A549 (cell line): ENCODE measurements at regions not wholly inside any gene's neighbourhood (a gene's known extent, or its start where the extent isn't known, plus 50 kb on each side); places are given as distances from the start of the nearest gene placed in this dataset.

Source experiments
- ATAC-seq, 2 experiments: fragments of 200-7000 bp in 1 of 2; fragments of >200 bp in 1 of 2; cut with Nextera tagmentation in 1 of 2; cut with Tn5 transposase in 1 of 2; 3 replicates each; pipeline versions ENCODE4 v1.8.0 to v1.9.1; 2018 to 2020; ENCODE audit warnings: mild to moderate bottlenecking in 1 of 2, moderate library complexity in 1 of 2
- CTCF ChIA-PET: fragments of 300-600 bp; sonication (Branson Sonifier 250); formaldehyde crosslinking; extraction: SDS; loops from one replicate; lab custom pipeline; 2021; ENCODE audit warnings: antibody characterized with exemption, inconsistent platforms; lab: Yijun Ruan, JAX
- POLR2A ChIA-PET: fragments of 350-600 bp; formaldehyde crosslinking; extraction: SDS; loops from one replicate; lab custom pipeline; 2021; ENCODE audit warnings: antibody characterized with exemption, inconsistent platforms; lab: Yijun Ruan, JAX
- DNase-seq, 2 experiments: peaks; one replicate each; pipeline versions ENCODE4 v3.0.0 to v3.0.0-alpha.2; 2011 to 2016; ENCODE audit warnings: low read depth in 1 of 2, low spot score in 1 of 2
- FAIRE-seq: peaks from 2 replicates; lab custom pipeline; 2011; peaks lifted over from hg19 to GRCh38; lab: Jason Lieb, UNC
- H3K27ac ChIP-seq, 2 experiments: fragments of >200 bp; sonication (Bioruptor Twin); formaldehyde crosslinking; 3 replicates each; pipeline ENCODE4 v1.5.1; 2016 to 2017
- H3K4me1 ChIP-seq: fragments of >200 bp; sonication (Bioruptor Twin); formaldehyde crosslinking; 3 replicates; pipeline ENCODE4 v1.6.1; 2016
- H3K4me2 ChIP-seq: fragments of >200 bp; sonication (Bioruptor Twin); formaldehyde crosslinking; 3 replicates; pipeline ENCODE4 v1.6.1; 2016
- H3K4me3 ChIP-seq: fragments of >200 bp; sonication (Bioruptor Twin); formaldehyde crosslinking; 3 replicates; pipeline ENCODE4 v1.5.1; 2016
- H3K9me3 ChIP-seq: fragments of >200 bp; sonication (Bioruptor Twin); formaldehyde crosslinking; 3 replicates; pipeline ENCODE4 v1.6.1; 2016
- BCL3 ChIP-seq: fragments of >200 bp; sonication (Bioruptor Twin); formaldehyde crosslinking; IDR thresholded peaks from 3 replicates; pipeline ENCODE4 v1.6.1; 2016
- BHLHE40 ChIP-seq: IDR thresholded peaks from 2 replicates; pipeline ENCODE4 v1.6.1; 2012; ENCODE audit warnings: low read depth, low read length, inconsistent platforms
- CBX2 ChIP-seq: fragments of 200-600 bp; sonication (generic); IDR thresholded peaks from 2 replicates; pipeline ENCODE4 v1.6.1; 2016; ENCODE audit warnings: low read depth, mild to moderate bottlenecking, borderline replicate concordance
- CEBPB ChIP-seq, 2 experiments: fragments of >200 bp in 1 of 2; sonication (Bioruptor Twin) in 1 of 2; formaldehyde crosslinking in 1 of 2; IDR thresholded peaks; 2 replicates each; pipeline ENCODE4 v1.6.1; 2012 to 2016
- CHD2 ChIP-seq: fragments of 150-350 bp; IDR thresholded peaks from 2 replicates; pipeline ENCODE4 v1.6.1; 2014; ENCODE audit warnings: low read length; ENCODE audit not compliant: partially characterized antibody
- EHMT2 ChIP-seq: fragments of 200-600 bp; sonication (generic); IDR thresholded peaks from 2 replicates; pipeline ENCODE4 v1.6.1; 2016; ENCODE audit warnings: antibody characterized with exemption, low read depth, mild to moderate bottlenecking, moderate library complexity
- EP300 ChIP-seq, 2 experiments: fragments of >200 bp; sonication (Bioruptor Twin); formaldehyde crosslinking; IDR thresholded peaks; 2 replicates in 1 of 2; 3 replicates in 1 of 2; pipeline ENCODE4 v1.6.1; 2016 to 2017
- FOXS1 ChIP-seq: fragments of 250-450 bp; sonication (Bioruptor Pico); IDR thresholded peaks from 2 replicates; pipeline ENCODE4 v1.5.0; 2020; ENCODE audit warnings: mild to moderate bottlenecking, moderate library complexity
- GATA3 ChIP-seq: IDR thresholded peaks from 2 replicates; pipeline ENCODE4 v1.6.1; 2012; ENCODE audit warnings: borderline replicate concordance
- HDAC2 ChIP-seq: fragments of 200-600 bp; sonication (generic); IDR thresholded peaks from 2 replicates; pipeline ENCODE4 v1.6.1; 2016
- HES2 ChIP-seq: fragments of >200 bp; sonication (Bioruptor Twin); formaldehyde crosslinking; IDR thresholded peaks from 2 replicates; pipeline ENCODE4 v1.6.1; 2016
- HMGXB4 ChIP-seq: fragments of 250-450 bp; sonication (Bioruptor Pico); IDR thresholded peaks from 2 replicates; pipeline ENCODE4 v1.5.0; 2021; ENCODE audit warnings: mild to moderate bottlenecking, moderate library complexity, borderline replicate concordance
- HOXB13 ChIP-seq: fragments of 250-450 bp; sonication (Bioruptor Pico); IDR thresholded peaks from 2 replicates; pipeline ENCODE4 v1.5.0; 2020; ENCODE audit warnings: low read depth, mild to moderate bottlenecking, moderate library complexity
- MAFK ChIP-seq: fragments of 450-650 bp; IDR thresholded peaks from 2 replicates; pipeline ENCODE4 v1.6.1; 2014; ENCODE audit not compliant: partially characterized antibody
- MAZ ChIP-seq: fragments of 150-350 bp; IDR thresholded peaks from 2 replicates; pipeline ENCODE4 v1.6.1; 2014; ENCODE audit warnings: antibody characterized with exemption, low read depth, low read length, borderline replicate concordance
- NPAS2 ChIP-seq: fragments of 250-450 bp; sonication (Bioruptor Pico); IDR thresholded peaks from 2 replicates; pipeline ENCODE4 v1.8.0; 2022; ENCODE audit warnings: mild to moderate bottlenecking, moderate library complexity, borderline replicate concordance
- RNF2 ChIP-seq: fragments of 200-600 bp; sonication (generic); IDR thresholded peaks from 2 replicates; pipeline ENCODE4 v1.6.1; 2016; ENCODE audit warnings: low read depth, mild to moderate bottlenecking, antibody characterized with exemption, moderate library complexity, borderline replicate concordance
- SMC3 ChIP-seq: fragments of >200 bp; sonication (Bioruptor Twin); formaldehyde crosslinking; IDR thresholded peaks from 3 replicates; pipeline ENCODE4 v1.6.1; 2018; ENCODE audit warnings: inconsistent platforms
- ZC3H11A ChIP-seq: fragments of 450-650 bp; IDR thresholded peaks from 2 replicates; pipeline ENCODE4 v1.6.1; 2014; ENCODE audit warnings: antibody characterized with exemption, mild to moderate bottlenecking
- ZSCAN20 ChIP-seq: fragments of 250-450 bp; sonication (Bioruptor Pico); IDR thresholded peaks from 2 replicates; pipeline ENCODE4 v1.8.0; 2022; ENCODE audit warnings: mild to moderate bottlenecking, moderate library complexity
- WGBS: methylation state at CpG from one replicate; pipeline ENCODE4 v1.1.6; 2017; ENCODE audit errors: missing lambda C conversion rate; 5-methylcytosine and 5-hydroxymethylcytosine counted together
- TF ChIP-seq, protein P1 (sequence below): fragments of >200 bp; sonication (Bioruptor Twin); formaldehyde crosslinking; IDR thresholded peaks from 3 replicates; pipeline ENCODE4 v1.5.1; 2016
- TF ChIP-seq, protein P2 (sequence below): fragments of 450-650 bp; IDR thresholded peaks from 2 replicates; pipeline ENCODE4 v1.6.1; 2014; ENCODE audit warnings: antibody characterized with exemption

- no peak for TF ChIP-seq ZC3H11A
- TF ChIP-seq CHD2 = no peak
- TF ChIP-seq, protein P1, sequence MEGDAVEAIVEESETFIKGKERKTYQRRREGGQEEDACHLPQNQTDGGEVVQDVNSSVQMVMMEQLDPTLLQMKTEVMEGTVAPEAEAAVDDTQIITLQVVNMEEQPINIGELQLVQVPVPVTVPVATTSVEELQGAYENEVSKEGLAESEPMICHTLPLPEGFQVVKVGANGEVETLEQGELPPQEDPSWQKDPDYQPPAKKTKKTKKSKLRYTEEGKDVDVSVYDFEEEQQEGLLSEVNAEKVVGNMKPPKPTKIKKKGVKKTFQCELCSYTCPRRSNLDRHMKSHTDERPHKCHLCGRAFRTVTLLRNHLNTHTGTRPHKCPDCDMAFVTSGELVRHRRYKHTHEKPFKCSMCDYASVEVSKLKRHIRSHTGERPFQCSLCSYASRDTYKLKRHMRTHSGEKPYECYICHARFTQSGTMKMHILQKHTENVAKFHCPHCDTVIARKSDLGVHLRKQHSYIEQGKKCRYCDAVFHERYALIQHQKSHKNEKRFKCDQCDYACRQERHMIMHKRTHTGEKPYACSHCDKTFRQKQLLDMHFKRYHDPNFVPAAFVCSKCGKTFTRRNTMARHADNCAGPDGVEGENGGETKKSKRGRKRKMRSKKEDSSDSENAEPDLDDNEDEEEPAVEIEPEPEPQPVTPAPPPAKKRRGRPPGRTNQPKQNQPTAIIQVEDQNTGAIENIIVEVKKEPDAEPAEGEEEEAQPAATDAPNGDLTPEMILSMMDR = no peak
Measured at GRCh38 chr4:179503976-179504375, 2061.7 kb upstream of the AGA start (continued).

- FAIRE-seq = no peak
- DNase-seq = no peak
- ChIA-PET CTCF (no interaction called here), POLR2A (no interaction called here)
- Histone ChIP-seq H3K9me3 (no peaks in the 10 kb centered on the region), H3K4me1 (no peaks in the 10 kb centered on the region), H3K4me2 (no peak overlapping the region), H3K27ac (no peak overlapping the region), H3K4me3 (no peak overlapping the region)
- ATAC-seq = no peak
- 47% methylated on average over 1 of the region's 1 CpG for WGBS
- TF ChIP-seq HES2 (no peak), GATA3 (no peak), BCL3 (no peak), MAZ (no peak), EHMT2 (no peak), SMC3 (no peak), HDAC2 (no peak), HMGXB4 (CRISPR knock-in tag) (no peak), RNF2 (no peak), MAFK (no peak)
- TF ChIP-seq, protein P1 = no peak
Measured at GRCh38 chr4:179509489-179509888, 2067.3 kb upstream of the AGA start.

DNA sequence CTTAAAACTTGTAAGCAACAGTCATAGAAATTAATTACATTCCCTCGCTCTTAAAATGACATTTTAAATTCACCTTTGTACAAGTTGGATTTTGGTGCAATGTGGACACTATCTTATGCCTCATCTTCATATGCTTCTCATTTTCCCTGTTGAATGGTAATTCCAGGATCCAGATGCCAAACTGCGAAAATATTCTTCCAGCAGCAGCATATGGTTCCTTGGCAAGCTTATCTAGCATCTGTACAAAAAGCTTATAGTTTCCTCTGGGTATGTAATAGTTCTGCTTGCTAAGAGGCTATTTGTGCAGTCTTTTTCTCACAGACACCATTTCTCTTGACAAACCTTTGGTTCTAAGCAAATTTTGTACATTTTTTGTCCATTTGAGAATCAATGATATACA is 2079.7 kb upstream of the AGA start:
- WGBS = 33% methylated on average over 2 of the region's 2 CpGs
- no peak for ATAC-seq
- TF ChIP-seq GATA3 (no peak), BHLHE40 (no peak), EP300 (IDR thresholded peaks at IDR 0.05) (no peak), CBX2 (no peak), BCL3 (no peak), HMGXB4 (CRISPR knock-in tag) (no peak), ZSCAN20 (CRISPR knock-in tag) (no peak), CEBPB (IDR thresholded peaks at IDR 0.05) (no peak), EHMT2 (no peak), SMC3 (no peak), HOXB13 (CRISPR knock-in tag) (no peak), FOXS1 (CRISPR knock-in tag) (no peak), NPAS2 (CRISPR knock-in tag) (no peak), HES2 (no peak)
- TF ChIP-seq, protein P2, sequence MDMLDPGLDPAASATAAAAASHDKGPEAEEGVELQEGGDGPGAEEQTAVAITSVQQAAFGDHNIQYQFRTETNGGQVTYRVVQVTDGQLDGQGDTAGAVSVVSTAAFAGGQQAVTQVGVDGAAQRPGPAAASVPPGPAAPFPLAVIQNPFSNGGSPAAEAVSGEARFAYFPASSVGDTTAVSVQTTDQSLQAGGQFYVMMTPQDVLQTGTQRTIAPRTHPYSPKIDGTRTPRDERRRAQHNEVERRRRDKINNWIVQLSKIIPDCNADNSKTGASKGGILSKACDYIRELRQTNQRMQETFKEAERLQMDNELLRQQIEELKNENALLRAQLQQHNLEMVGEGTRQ = no peak

More for the DNA sequence above, 2079.7 kb upstream of the AGA start:
- no peak overlapping the region for H3K4me3 ChIP-seq
- H3K9me3 ChIP-seq = no peaks in the 10 kb centered on the region
- FAIRE-seq = no peak
- CTCF ChIA-PET = no interaction called here
- H3K4me1 ChIP-seq = no peaks in the 10 kb centered on the region
- no peak overlapping the region for H3K4me2 ChIP-seq
- DNase-seq = no peak
- POLR2A ChIA-PET = no interaction called here
- H3K27ac ChIP-seq = no peak overlapping the region
